Activated naive CD4-positive, alpha-beta T cell treated with anti-CD3 and anti-CD28 coated beads, Interleukin-2, amount 10 ng/mL, durations not matched to agents 7 days and 5 days (primary cell): ENCODE measurements at regions not wholly inside any gene's neighbourhood (a gene's known extent, or its start where the extent isn't known, plus 50 kb on each side); places are given as distances from the start of the nearest gene placed in this dataset.

Experiments
- CTCF ChIA-PET: fragments of 350-600 bp; sonication (Branson Sonifier 250); formaldehyde crosslinking; loops from one replicate; lab custom pipeline; 2021; ENCODE audit warnings: antibody characterized with exemption; lab: Charles Lee
- DNase-seq: peaks from one replicate; pipeline ENCODE4 v3.0.0-alpha.2; 2020
- H3K27ac Mint-ChIP-seq: one replicate; pipeline ENCODE4 v1.8.0; 2021; ENCODE audit warnings: mild to moderate bottlenecking, moderate library complexity, mixed read lengths
- H3K27me3 Mint-ChIP-seq: one replicate; pipeline ENCODE4 v1.8.0; 2021; ENCODE audit warnings: mild to moderate bottlenecking, mixed read lengths
- H3K36me3 Mint-ChIP-seq: one replicate; pipeline ENCODE4 v1.8.0; 2021; ENCODE audit warnings: mixed read lengths
- H3K4me1 Mint-ChIP-seq: one replicate; pipeline ENCODE4 v1.8.0; 2021; ENCODE audit warnings: mixed read lengths
- H3K4me3 Mint-ChIP-seq: one replicate; pipeline ENCODE4 v1.8.0; 2021; ENCODE audit warnings: mild to moderate bottlenecking, moderate library complexity, mixed read lengths
- H3K9me3 Mint-ChIP-seq: one replicate; pipeline ENCODE4 v1.8.0; 2021; ENCODE audit warnings: mixed read lengths

GRCh38 chr21:38958940-38959691 lies 153.4 kb downstream of the ETS2 start:
- Mint-ChIP-seq H3K4me1 (no peaks in the 10 kb centered on the region), H3K27me3 (peaks cover 3% of the 10 kb centered on the region), H3K27ac (no peak overlapping the region), H3K9me3 (peaks cover 8% of the 10 kb centered on the region), H3K36me3 (no peaks in the 10 kb centered on the region), H3K4me3 (no peak overlapping the region)
- CTCF ChIA-PET: interaction anchor here (0.6 kb wide), 1 partner anchor 1447 kb away, joined by 3 read pairs; no protein-coding TSS in a partner anchor
- DNase-seq: no peak

- no peak for DNase-seq
- Mint-ChIP-seq H3K27me3 (peaks cover 3% of the 10 kb centered on the region), H3K9me3 (peaks cover 8% of the 10 kb centered on the region), H3K4me3 (no peak overlapping the region), H3K4me1 (no peaks in the 10 kb centered on the region), H3K27ac (no peak overlapping the region), H3K36me3 (no peaks in the 10 kb centered on the region)
- CTCF ChIA-PET: interaction anchor here (1.5 kb wide), 1 partner anchor 25 kb away, joined by 4 read pairs; no protein-coding TSS in a partner anchor
These were observed 152.6 kb downstream of the ETS2 start for GRCh38 chr21:38958323-38958705.

GRCh38 chr21:38957575-38958322 lies 152.0 kb downstream of the ETS2 start:
- DNase-seq: no peak
- H3K27ac Mint-ChIP-seq: no peak overlapping the region
- CTCF ChIA-PET: interaction anchor here (0.8 to 1.5 kb wide), 2 partner anchors 26 to 105 kb away, joined by 3 to 4 read pairs; no protein-coding TSS in a partner anchor
- H3K4me1 Mint-ChIP-seq: no peaks in the 10 kb centered on the region
- H3K9me3 Mint-ChIP-seq: peaks cover 7% of the 10 kb centered on the region
- no peak overlapping the region for H3K4me3 Mint-ChIP-seq
- no peaks in the 10 kb centered on the region for H3K36me3 Mint-ChIP-seq
- peaks cover 3% of the 10 kb centered on the region for H3K27me3 Mint-ChIP-seq

GRCh38 chr21:38956856-38957571 lies 151.3 kb downstream of the ETS2 start:
- H3K4me3 Mint-ChIP-seq: no peak overlapping the region
- no peak overlapping the region for H3K27ac Mint-ChIP-seq
- H3K9me3 Mint-ChIP-seq: peaks cover 2% of the 10 kb centered on the region
- no peaks in the 10 kb centered on the region for H3K36me3 Mint-ChIP-seq
- H3K4me1 Mint-ChIP-seq: no peaks in the 10 kb centered on the region
- CTCF ChIA-PET: interaction anchor here (0.6 to 1.5 kb wide), 3 partner anchors 26 to 1969 kb away, joined by 3 to 4 read pairs (median 3); no protein-coding TSS in a partner anchor
- H3K27me3 Mint-ChIP-seq: peaks cover 3% of the 10 kb centered on the region
- no peak for DNase-seq

GRCh38 chr21:38956521-38956855 lies 150.8 kb downstream of the ETS2 start:
- CTCF ChIA-PET: interaction anchor here (0.6 kb wide), 1 partner anchor 1969 kb away, joined by 3 read pairs; no protein-coding TSS in a partner anchor
- no peak for DNase-seq
- H3K27ac Mint-ChIP-seq: no peak overlapping the region
- no peaks in the 10 kb centered on the region for H3K36me3 Mint-ChIP-seq
- H3K27me3 Mint-ChIP-seq: peaks cover 3% of the 10 kb centered on the region
- H3K4me1 Mint-ChIP-seq: no peaks in the 10 kb centered on the region
- no peak overlapping the region for H3K4me3 Mint-ChIP-seq
- no peaks in the 10 kb centered on the region for H3K9me3 Mint-ChIP-seq

- H3K27me3 Mint-ChIP-seq: peaks cover 3% of the 10 kb centered on the region
- DNase-seq: no peak
- no peaks in the 10 kb centered on the region for H3K9me3 Mint-ChIP-seq
- CTCF ChIA-PET: no interaction called here
- no peak overlapping the region for H3K27ac Mint-ChIP-seq
- no peak overlapping the region for H3K4me3 Mint-ChIP-seq
- no peaks in the 10 kb centered on the region for H3K36me3 Mint-ChIP-seq
- no peaks in the 10 kb centered on the region for H3K4me1 Mint-ChIP-seq
These were observed 150.3 kb downstream of the ETS2 start for GRCh38 chr21:38956007-38956406.

- H3K27me3 Mint-ChIP-seq: peaks cover 3% of the 10 kb centered on the region
- CTCF ChIA-PET: no interaction called here
- DNase-seq: no peak
- no peaks in the 10 kb centered on the region for H3K4me1 Mint-ChIP-seq
- no peaks in the 10 kb centered on the region for H3K36me3 Mint-ChIP-seq
- no peaks in the 10 kb centered on the region for H3K9me3 Mint-ChIP-seq
- no peak overlapping the region for H3K4me3 Mint-ChIP-seq
- H3K27ac Mint-ChIP-seq: no peak overlapping the region
These were observed 149.8 kb downstream of the ETS2 start for GRCh38 chr21:38955495-38955894.

- H3K4me3 Mint-ChIP-seq: no peak overlapping the region
- H3K36me3 Mint-ChIP-seq: no peaks in the 10 kb centered on the region
- H3K9me3 Mint-ChIP-seq: no peaks in the 10 kb centered on the region
- H3K4me1 Mint-ChIP-seq: no peaks in the 10 kb centered on the region
- CTCF ChIA-PET: no interaction called here
- no peak for DNase-seq
- no peak overlapping the region for H3K27ac Mint-ChIP-seq
- peaks cover 3% of the 10 kb centered on the region for H3K27me3 Mint-ChIP-seq
These were observed 148.9 kb downstream of the ETS2 start for GRCh38 chr21:38954588-38955004.

GRCh38 chr21:38953516-38953915 lies 147.8 kb downstream of the ETS2 start:
- DNase-seq: no peak
- no peak overlapping the region for H3K27ac Mint-ChIP-seq
- H3K4me3 Mint-ChIP-seq: no peak overlapping the region
- H3K4me1 Mint-ChIP-seq: no peaks in the 10 kb centered on the region
- H3K36me3 Mint-ChIP-seq: no peaks in the 10 kb centered on the region
- H3K9me3 Mint-ChIP-seq: no peaks in the 10 kb centered on the region
- CTCF ChIA-PET: no interaction called here
- H3K27me3 Mint-ChIP-seq: peaks cover 3% of the 10 kb centered on the region

GRCh38 chr21:38952890-38953289 lies 147.2 kb downstream of the ETS2 start:
- DNase-seq: no peak
- Mint-ChIP-seq H3K27me3 (peaks cover 3% of the 10 kb centered on the region), H3K36me3 (no peaks in the 10 kb centered on the region), H3K4me3 (no peak overlapping the region), H3K4me1 (no peaks in the 10 kb centered on the region), H3K27ac (no peak overlapping the region), H3K9me3 (no peaks in the 10 kb centered on the region)
- CTCF ChIA-PET: no interaction called here

- H3K4me3 Mint-ChIP-seq: no peak overlapping the region
- no peak for DNase-seq
- no peaks in the 10 kb centered on the region for H3K36me3 Mint-ChIP-seq
- CTCF ChIA-PET: no interaction called here
- no peaks in the 10 kb centered on the region for H3K4me1 Mint-ChIP-seq
- no peak overlapping the region for H3K27ac Mint-ChIP-seq
- no peaks in the 10 kb centered on the region for H3K9me3 Mint-ChIP-seq
- H3K27me3 Mint-ChIP-seq: peaks cover 12% of the 10 kb centered on the region
These were observed 145.5 kb downstream of the ETS2 start for GRCh38 chr21:38951095-38951730.

GRCh38 chr21:38950435-38951094 lies 144.8 kb downstream of the ETS2 start:
- DNase-seq: no peak
- H3K4me3 Mint-ChIP-seq: no peak overlapping the region
- CTCF ChIA-PET: no interaction called here
- no peak overlapping the region for H3K27ac Mint-ChIP-seq
- H3K4me1 Mint-ChIP-seq: no peaks in the 10 kb centered on the region
- H3K9me3 Mint-ChIP-seq: no peaks in the 10 kb centered on the region
- H3K36me3 Mint-ChIP-seq: no peaks in the 10 kb centered on the region
- peaks cover 12% of the 10 kb centered on the region for H3K27me3 Mint-ChIP-seq

GRCh38 chr21:38949070-38949380 lies 143.3 kb downstream of the ETS2 start:
- Mint-ChIP-seq H3K4me3 (no peak overlapping the region), H3K36me3 (no peaks in the 10 kb centered on the region), H3K4me1 (no peaks in the 10 kb centered on the region), H3K27me3 (peaks cover 12% of the 10 kb centered on the region), H3K9me3 (no peaks in the 10 kb centered on the region), H3K27ac (no peak overlapping the region)
- CTCF ChIA-PET: no interaction called here
- DNase-seq: no peak
